LNCaP clone FGC (cell line): ENCODE measurements at regions not wholly inside any gene's neighbourhood (a gene's known extent, or its start where the extent isn't known, plus 50 kb on each side); places are given as distances from the start of the nearest gene placed in this dataset.

ENCODE experiments used
- DNase-seq: peaks from one replicate; pipeline ENCODE4 v3.0.0-alpha.2; 2011; ENCODE audit warnings: low read depth
- H3K4me3 ChIP-seq: 2 replicates; pipeline ENCODE4 v1.5.1; 2011; ENCODE audit warnings: mild to moderate bottlenecking, low read depth, low read length, control low read depth
- TF ChIP-seq, protein P1 (sequence below): IDR thresholded peaks from 2 replicates; pipeline ENCODE4 v1.5.1; 2012; ENCODE audit warnings: mild to moderate bottlenecking; ENCODE audit not compliant: control insufficient read depth, insufficient read depth; ENCODE audit errors: extremely low read depth

DNA sequence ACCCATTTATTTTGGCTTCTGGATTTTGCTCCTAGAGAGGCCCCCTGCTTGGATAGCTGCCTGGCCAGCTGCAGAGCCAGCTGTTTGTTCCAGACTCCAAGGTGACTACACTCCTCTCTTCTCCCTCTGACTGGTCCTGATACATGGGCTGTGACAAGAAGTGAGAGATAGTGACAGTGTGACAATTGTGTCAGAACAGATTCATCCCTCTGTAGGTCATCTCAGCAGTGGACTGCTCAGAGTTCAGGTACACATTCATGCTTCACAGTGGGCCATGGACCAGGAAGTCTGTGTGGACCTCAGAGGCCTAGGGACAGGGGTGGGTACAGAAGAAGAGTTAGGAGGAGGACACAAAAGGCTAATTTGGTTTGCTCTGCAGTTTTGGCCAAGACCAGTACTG is 188.2 kb upstream of the MKLN1 start:
- H3K4me3 ChIP-seq, result no peak overlapping the region
- DNase-seq, result no peak
- TF ChIP-seq, protein P1, sequence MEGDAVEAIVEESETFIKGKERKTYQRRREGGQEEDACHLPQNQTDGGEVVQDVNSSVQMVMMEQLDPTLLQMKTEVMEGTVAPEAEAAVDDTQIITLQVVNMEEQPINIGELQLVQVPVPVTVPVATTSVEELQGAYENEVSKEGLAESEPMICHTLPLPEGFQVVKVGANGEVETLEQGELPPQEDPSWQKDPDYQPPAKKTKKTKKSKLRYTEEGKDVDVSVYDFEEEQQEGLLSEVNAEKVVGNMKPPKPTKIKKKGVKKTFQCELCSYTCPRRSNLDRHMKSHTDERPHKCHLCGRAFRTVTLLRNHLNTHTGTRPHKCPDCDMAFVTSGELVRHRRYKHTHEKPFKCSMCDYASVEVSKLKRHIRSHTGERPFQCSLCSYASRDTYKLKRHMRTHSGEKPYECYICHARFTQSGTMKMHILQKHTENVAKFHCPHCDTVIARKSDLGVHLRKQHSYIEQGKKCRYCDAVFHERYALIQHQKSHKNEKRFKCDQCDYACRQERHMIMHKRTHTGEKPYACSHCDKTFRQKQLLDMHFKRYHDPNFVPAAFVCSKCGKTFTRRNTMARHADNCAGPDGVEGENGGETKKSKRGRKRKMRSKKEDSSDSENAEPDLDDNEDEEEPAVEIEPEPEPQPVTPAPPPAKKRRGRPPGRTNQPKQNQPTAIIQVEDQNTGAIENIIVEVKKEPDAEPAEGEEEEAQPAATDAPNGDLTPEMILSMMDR, result no peak

DNA sequence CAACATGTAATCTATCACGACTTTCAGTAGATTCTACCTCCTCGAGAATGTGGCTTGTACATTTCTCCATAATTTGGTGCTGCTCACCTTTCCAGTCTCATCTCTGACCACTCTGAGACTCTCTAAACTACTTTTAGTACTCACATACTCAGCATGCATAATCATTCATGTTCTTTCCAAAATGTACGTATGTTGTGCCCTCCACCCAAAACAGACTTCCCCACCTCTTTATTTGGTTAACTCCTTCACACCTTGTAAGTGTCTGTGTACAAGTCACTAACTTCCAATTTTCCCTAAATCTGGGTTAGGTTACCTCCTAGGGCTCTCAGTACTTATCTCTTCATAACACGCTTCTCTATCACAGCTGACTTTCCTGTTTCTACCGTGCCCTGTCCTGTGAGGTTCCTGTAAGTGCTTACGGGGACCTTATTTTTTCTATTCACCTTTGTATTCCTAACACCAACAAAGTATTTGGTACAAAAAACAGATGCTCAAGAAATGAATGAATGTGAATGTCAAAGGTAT is 186.2 kb upstream of the MKLN1 start:
- TF ChIP-seq, protein P1, result no peak
- H3K4me3 ChIP-seq, result no peak overlapping the region
- no peak for DNase-seq

DNA sequence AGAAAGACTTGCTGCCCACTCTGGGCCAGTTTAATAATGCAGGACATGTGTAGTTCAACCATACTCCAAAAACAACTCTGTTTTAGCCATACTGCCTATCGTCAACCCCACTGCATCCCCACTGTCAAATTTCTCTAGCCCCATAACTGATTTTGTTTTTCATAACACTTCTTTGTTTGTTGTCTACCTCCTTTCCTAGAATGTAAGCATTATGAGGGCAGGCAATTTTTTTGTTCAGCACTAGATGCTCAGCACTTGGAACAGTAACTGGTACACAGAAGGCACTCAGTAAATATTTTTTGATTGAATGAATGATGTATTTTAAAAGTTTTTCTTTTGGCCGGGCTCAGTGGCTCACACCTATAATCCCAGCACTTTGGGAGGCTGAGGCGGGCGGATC is 183.8 kb upstream of the MKLN1 start:
- TF ChIP-seq, protein P1, result no peak
- no peak overlapping the region for H3K4me3 ChIP-seq
- DNase-seq, result no peak

DNA sequence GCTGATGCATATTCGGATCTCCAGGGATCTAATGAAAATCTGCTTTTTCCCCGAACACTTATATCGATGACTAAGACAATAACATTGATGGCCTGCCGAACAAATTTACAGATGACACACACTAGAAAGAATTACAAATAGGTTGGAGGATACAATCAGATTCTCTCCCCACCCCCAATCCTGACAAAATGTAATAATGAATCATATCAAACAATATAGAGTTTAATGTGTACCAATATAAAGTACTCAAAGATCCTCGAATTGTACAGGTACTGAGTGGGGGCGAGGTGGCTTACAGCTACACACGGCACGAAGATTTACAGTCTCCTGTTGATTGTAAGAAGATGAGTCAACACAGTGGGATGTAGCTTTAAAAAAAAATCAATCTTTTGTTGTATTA is 182.7 kb upstream of the MKLN1 start:
- no peak overlapping the region for H3K4me3 ChIP-seq
- DNase-seq, result no peak
- TF ChIP-seq, protein P1, result no peak

DNA sequence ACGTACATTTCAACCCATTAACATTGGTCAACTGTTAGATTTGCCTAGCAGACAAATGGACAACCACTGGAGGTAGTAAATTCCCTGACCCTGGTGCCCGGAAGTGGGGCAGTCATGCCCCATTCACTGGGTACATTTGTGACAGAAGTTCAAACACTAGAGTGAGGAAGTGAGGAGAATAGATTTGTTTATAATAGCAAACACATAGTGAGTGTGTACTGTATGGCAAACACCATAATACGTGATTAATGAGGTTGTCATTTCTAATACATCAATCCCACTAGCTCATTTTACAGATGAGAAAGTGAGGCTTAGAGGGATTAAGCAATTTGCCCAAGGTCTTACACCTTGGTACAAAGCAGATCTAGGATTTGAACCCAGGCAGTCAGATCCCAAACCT is 181.9 kb upstream of the MKLN1 start:
- DNase-seq, result no peak
- H3K4me3 ChIP-seq, result no peak overlapping the region
- TF ChIP-seq, protein P1, result no peak

DNA sequence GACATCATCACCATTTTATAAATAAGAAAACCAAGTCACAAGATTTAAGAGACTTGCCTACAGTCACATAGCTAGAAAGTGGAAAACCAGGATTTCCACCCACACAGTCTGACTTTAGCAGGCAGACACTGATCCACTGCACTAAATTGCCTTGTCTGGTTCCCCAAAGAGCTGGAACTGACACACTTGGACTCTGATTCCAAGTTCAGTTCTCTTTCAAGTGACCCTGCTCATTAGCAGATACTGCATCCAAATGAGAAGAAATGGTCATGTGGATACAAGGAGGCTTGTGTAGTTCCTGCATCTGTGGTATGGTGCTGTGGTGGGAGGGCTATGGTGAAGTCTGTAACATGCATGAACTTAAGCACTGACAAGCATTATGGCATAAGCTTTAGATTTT is 180.1 kb upstream of the MKLN1 start:
- no peak for DNase-seq
- TF ChIP-seq, protein P1, result no peak
- H3K4me3 ChIP-seq, result no peak overlapping the region

DNA sequence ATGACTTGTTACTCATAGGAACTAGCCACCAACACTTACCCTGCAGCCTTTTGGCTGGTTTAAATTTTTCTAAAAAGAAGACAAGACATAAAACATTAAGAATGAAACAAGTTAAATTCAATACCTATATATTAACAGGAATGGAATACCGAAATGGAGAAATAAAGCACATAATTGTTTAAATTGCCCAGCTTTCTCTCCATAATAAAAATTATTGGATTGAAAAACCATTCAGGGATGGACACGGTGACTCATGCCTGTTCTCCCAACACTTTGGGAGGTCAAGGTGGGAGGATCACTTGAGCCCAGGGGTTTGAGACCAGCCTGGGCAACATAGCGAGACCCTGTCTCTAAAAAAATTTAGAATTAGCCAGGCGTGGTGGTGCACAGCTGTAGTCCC is 179.4 kb upstream of the MKLN1 start:
- TF ChIP-seq, protein P1, result no peak
- no peak overlapping the region for H3K4me3 ChIP-seq
- no peak for DNase-seq
